Right atrium auricular region (tissue), 2 donors: ENCODE measurements at regions not wholly inside any gene's neighbourhood (a gene's known extent, or its start where the extent isn't known, plus 50 kb on each side); places are given as distances from the start of the nearest gene placed in this dataset.

Source experiments
- DNase-seq: peaks from one replicate; pipeline ENCODE4 v3.0.0-alpha.2; 2019; ENCODE audit warnings: low spot score
- H3K27ac ChIP-seq, 2 donors: fragments of 200-600 bp; sonication (generic); 1 replicate in 1 of 2; 2 replicates in 1 of 2; pipeline ENCODE4 v1.5.1; 2016 to 2019
- H3K27me3 ChIP-seq, 2 donors: fragments of 200-600 bp; sonication (generic); one replicate each; pipeline versions ENCODE4 v1.5.1 to v1.6.0; 2017 to 2019
- H3K36me3 ChIP-seq: fragments of 200-600 bp; sonication (generic); one replicate; pipeline ENCODE4 v1.5.1; 2016
- H3K4me1 ChIP-seq, 2 donors: fragments of 200-600 bp; sonication (generic); one replicate each; pipeline versions ENCODE4 v1.5.1 to v1.6.0; 2017 to 2019
- H3K4me3 ChIP-seq, 2 donors: fragments of 200-600 bp; sonication (generic); 1 replicate in 1 of 2; 2 replicates in 1 of 2; pipeline ENCODE4 v1.5.1; 2017 to 2019; ENCODE audit warnings: mild to moderate bottlenecking in 1 of 2, moderate library complexity in 1 of 2
- H3K9me3 ChIP-seq, 2 donors: fragments of 200-600 bp; sonication (generic); one replicate each; pipeline ENCODE4 v1.5.1; 2019
- CTCF ChIP-seq, 2 donors: fragments of 200-600 bp; sonication (generic); IDR thresholded peaks; one replicate each; pipeline ENCODE4 v1.5.1; 2019; ENCODE audit warnings: antibody characterized with exemption in 2 of 2

GRCh38 chr20:60505423-60505822 is 547.2 kb downstream of the CDH26 start:
- no peak overlapping the region for H3K27ac ChIP-seq
- H3K4me1 ChIP-seq, result no peaks in the 10 kb centered on the region
- DNase-seq, result no peak
- no peak for TF ChIP-seq CTCF (IDR thresholded peaks at IDR 0.05)
- no peaks in the 10 kb centered on the region for H3K36me3 ChIP-seq
- H3K4me3 ChIP-seq, result no peak overlapping the region
- H3K27me3 ChIP-seq, result no peaks in the 10 kb centered on the region
- H3K9me3 ChIP-seq, result no peaks in the 10 kb centered on the region

- H3K27me3 ChIP-seq, result no peaks in the 10 kb centered on the region
- no peak for TF ChIP-seq CTCF (IDR thresholded peaks at IDR 0.05)
- no peaks in the 10 kb centered on the region for H3K9me3 ChIP-seq
- H3K36me3 ChIP-seq, result no peaks in the 10 kb centered on the region
- H3K4me1 ChIP-seq, result no peaks in the 10 kb centered on the region
- no peak for DNase-seq
- no peak overlapping the region for H3K27ac ChIP-seq
- no peak overlapping the region for H3K4me3 ChIP-seq
These were observed 547.8 kb downstream of the CDH26 start for GRCh38 chr20:60506061-60506460.

GRCh38 chr20:60507087-60507694 is 549.0 kb downstream of the CDH26 start:
- no peak overlapping the region for H3K27ac ChIP-seq
- H3K27me3 ChIP-seq, result no peaks in the 10 kb centered on the region
- no peaks in the 10 kb centered on the region for H3K9me3 ChIP-seq
- no peak for DNase-seq
- H3K4me1 ChIP-seq, result no peaks in the 10 kb centered on the region
- no peaks in the 10 kb centered on the region for H3K36me3 ChIP-seq
- H3K4me3 ChIP-seq, result no peak overlapping the region
- no peak for TF ChIP-seq CTCF (IDR thresholded peaks at IDR 0.05)

GRCh38 chr20:60509407-60509806 is 551.2 kb downstream of the CDH26 start:
- H3K4me3 ChIP-seq, result no peak overlapping the region
- H3K4me1 ChIP-seq, result no peaks in the 10 kb centered on the region
- no peak for TF ChIP-seq CTCF (IDR thresholded peaks at IDR 0.05)
- DNase-seq, result no peak
- no peaks in the 10 kb centered on the region for H3K27me3 ChIP-seq
- H3K36me3 ChIP-seq, result no peaks in the 10 kb centered on the region
- H3K27ac ChIP-seq, result no peak overlapping the region
- H3K9me3 ChIP-seq, result no peaks in the 10 kb centered on the region

GRCh38 chr20:60510356-60510755 is 552.1 kb downstream of the CDH26 start:
- no peak overlapping the region for H3K27ac ChIP-seq

More at GRCh38 chr20:60510356-60510755, 552.1 kb downstream of the CDH26 start:
- no peak for DNase-seq
- TF ChIP-seq CTCF (IDR thresholded peaks at IDR 0.05), result no peak
- no peaks in the 10 kb centered on the region for H3K27me3 ChIP-seq
- no peaks in the 10 kb centered on the region for H3K9me3 ChIP-seq
- no peak overlapping the region for H3K4me3 ChIP-seq
- no peaks in the 10 kb centered on the region for H3K36me3 ChIP-seq
- H3K4me1 ChIP-seq, result no peaks in the 10 kb centered on the region
